GM23248 (cell line): ENCODE measurements at regions not wholly inside any gene's neighbourhood (a gene's known extent, or its start where the extent isn't known, plus 50 kb on each side); places are given as distances from the start of the nearest gene placed in this dataset.

Experiments used
- DNase-seq: peaks from one replicate; pipeline ENCODE4 v3.0.0-alpha.2; 2015
- H2AFZ ChIP-seq: fragments of 200-600 bp; sonication (generic); 2 replicates; pipeline ENCODE4 v1.6.1; 2016; ENCODE audit warnings: antibody characterized with exemption
- H3F3A ChIP-seq: fragments of 200-600 bp; sonication (generic); 2 replicates; pipeline ENCODE4 v1.6.1; 2016; ENCODE audit warnings: mild to moderate bottlenecking, antibody characterized with exemption, mixed run types; ENCODE audit not compliant: insufficient read depth
- H3K27ac ChIP-seq: fragments of 200-600 bp; sonication (generic); 2 replicates; pipeline ENCODE4 v1.5.1; 2016; ENCODE audit warnings: mild to moderate bottlenecking
- H3K27me3 ChIP-seq: fragments of 200-600 bp; sonication (generic); replicated peaks from 2 replicates; pipeline ENCODE4 v1.6.1; 2016; ENCODE audit warnings: mild to moderate bottlenecking; ENCODE audit not compliant: insufficient read depth
- H3K36me3 ChIP-seq: fragments of 200-600 bp; sonication (generic); 2 replicates; pipeline ENCODE4 v1.6.1; 2016; ENCODE audit warnings: low read depth, mild to moderate bottlenecking
- H3K4me1 ChIP-seq: fragments of 200-600 bp; sonication (generic); 2 replicates; pipeline ENCODE4 v1.6.1; 2016; ENCODE audit warnings: mild to moderate bottlenecking; ENCODE audit not compliant: insufficient read depth
- H3K4me2 ChIP-seq: fragments of 200-600 bp; sonication (generic); one replicate; pipeline ENCODE4 v1.6.1; 2016; ENCODE audit warnings: mild to moderate bottlenecking; ENCODE audit not compliant: unreplicated experiment
- H3K4me3 ChIP-seq: fragments of 200-600 bp; sonication (generic); 2 replicates; pipeline ENCODE4 v1.5.1; 2016; ENCODE audit warnings: mild to moderate bottlenecking
- H3K79me2 ChIP-seq: fragments of 200-600 bp; sonication (generic); 2 replicates; pipeline ENCODE4 v1.6.1; 2016; ENCODE audit warnings: mild to moderate bottlenecking; ENCODE audit not compliant: insufficient read depth
- H3K9ac ChIP-seq: fragments of 200-600 bp; sonication (generic); 2 replicates; pipeline ENCODE4 v1.6.1; 2016; ENCODE audit warnings: mild to moderate bottlenecking
- H3K9me2 ChIP-seq: fragments of 200-600 bp; sonication (generic); 2 replicates; pipeline ENCODE4 v1.6.1; 2016; ENCODE audit warnings: mixed run types, mild to moderate bottlenecking, moderate library complexity; ENCODE audit not compliant: insufficient read depth
- H3K9me3 ChIP-seq: fragments of 200-600 bp; sonication (generic); one replicate; pipeline ENCODE4 v1.6.1; 2017; ENCODE audit warnings: low read depth
- H4K20me1 ChIP-seq: fragments of 200-600 bp; sonication (generic); 2 replicates; pipeline ENCODE4 v1.6.0; 2016; ENCODE audit not compliant: insufficient read depth
- EZH2 ChIP-seq: fragments of 200-600 bp; sonication (generic); IDR thresholded peaks from 2 replicates; pipeline ENCODE4 v1.6.1; 2018; ENCODE audit warnings: antibody characterized with exemption, mild to moderate bottlenecking; ENCODE audit not compliant: insufficient read depth, poor library complexity, severe bottlenecking
- EZH2phosphoT487 ChIP-seq: fragments of 200-600 bp; sonication (generic); IDR thresholded peaks from 2 replicates; pipeline ENCODE4 v1.6.1; 2018; ENCODE audit warnings: antibody characterized with exemption, moderate library complexity, mild to moderate bottlenecking, low read depth; ENCODE audit not compliant: insufficient read depth
- WGBS, 2 experiments: methylation state at CpG; one replicate each; pipeline ENCODE4 v1.1.6; 2015 to 2017; ENCODE audit warnings: low lambda C conversion rate in 2 of 2, low coverage in 1 of 2; ENCODE audit errors: missing lambda C conversion rate in 2 of 2; 5-methylcytosine and 5-hydroxymethylcytosine counted together
- in situ Hi-C: fragments of 300-500 bp; cut with MboI; formaldehyde crosslinking; loops from 2 replicates; pipeline ENCODE4 v1.15.0; 2020

DNA sequence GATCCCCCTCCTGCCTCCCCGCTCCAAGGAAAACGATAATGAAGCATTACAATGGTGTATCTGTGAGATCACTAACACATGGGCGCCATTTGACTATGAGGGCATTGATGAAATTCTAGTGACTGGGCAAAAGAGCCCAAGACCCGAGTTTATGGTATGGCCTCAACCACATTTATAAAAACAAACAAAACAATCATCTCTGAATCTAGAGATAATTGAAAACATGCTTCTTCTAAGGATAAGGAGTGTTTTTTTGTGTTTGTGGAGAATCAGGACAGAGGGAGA is 100.9 kb upstream of the SEMA6A start:
- in situ Hi-C loops = no loop called here
- Histone ChIP-seq H3K4me3 (no peak overlapping the region), H3F3A (no peaks in the 10 kb centered on the region), H2AFZ (no peak overlapping the region), H3K36me3 (no peaks in the 10 kb centered on the region), H3K9ac (no peak overlapping the region), H3K9me2 (no peaks in the 10 kb centered on the region), H3K4me1 (no peaks in the 10 kb centered on the region), H3K9me3 (no peaks in the 10 kb centered on the region), H3K4me2 (no peak overlapping the region), H3K27me3 (no peaks in the 10 kb centered on the region), H3K79me2 (no peaks in the 10 kb centered on the region), H4K20me1 (no peaks in the 10 kb centered on the region), H3K27ac (no peak overlapping the region)
- DNase-seq = no peak
- TF ChIP-seq EZH2phosphoT487 (no peak), EZH2 (no peak)
- WGBS, 2 experiments = 32 to 33% methylated on average over 4 of the region's 4 CpGs

DNA sequence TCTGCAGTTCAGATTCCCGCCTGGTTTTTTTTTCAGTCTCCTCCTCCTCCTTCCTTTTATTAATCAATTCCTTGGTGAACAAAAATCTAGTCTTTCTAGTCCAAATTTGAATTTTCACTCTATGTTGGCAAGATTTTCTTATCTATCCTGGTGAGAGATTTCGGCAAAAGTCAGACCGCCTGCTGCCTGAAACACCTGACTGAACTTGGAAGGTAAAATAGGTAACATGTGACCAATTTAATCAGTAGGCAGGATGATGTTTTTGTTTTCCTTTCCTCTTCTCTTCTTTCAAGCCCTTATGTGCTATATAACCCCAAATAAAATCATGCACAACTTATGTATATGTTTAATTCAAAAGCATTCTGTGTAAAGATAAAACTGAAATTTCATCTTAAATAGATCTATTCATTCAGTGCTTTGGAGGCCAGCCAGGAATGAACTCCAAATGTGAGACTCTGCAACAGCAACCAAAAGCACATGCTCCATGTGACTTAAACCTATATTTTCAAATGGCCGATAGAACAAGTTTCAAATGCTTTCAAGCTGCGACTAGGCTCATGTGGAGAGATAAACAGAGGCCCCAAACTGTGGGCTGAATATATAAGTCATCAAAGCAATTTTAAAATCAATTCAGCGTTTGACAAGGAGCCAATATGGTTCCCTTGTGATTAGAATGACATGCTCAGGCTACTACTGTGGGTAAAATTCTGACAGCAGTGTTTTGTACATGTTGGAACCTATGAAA is 100.4 kb upstream of the SEMA6A start:
- in situ Hi-C loops = no loop called here
- no peaks in the 10 kb centered on the region for H3K9me3 ChIP-seq
- H2AFZ ChIP-seq = no peak overlapping the region
- H3K4me1 ChIP-seq = no peaks in the 10 kb centered on the region
- no peaks in the 10 kb centered on the region for H3K36me3 ChIP-seq
- 37 to 39% methylated on average over 6 of the region's 6 CpGs for WGBS, 2 experiments
- no peaks in the 10 kb centered on the region for H4K20me1 ChIP-seq
- no peak overlapping the region for H3K4me3 ChIP-seq
- H3K9me2 ChIP-seq = no peaks in the 10 kb centered on the region
- no peaks in the 10 kb centered on the region for H3K79me2 ChIP-seq
- no peak overlapping the region for H3K4me2 ChIP-seq
- TF ChIP-seq EZH2 = no peak
- TF ChIP-seq EZH2phosphoT487 = no peak
- no peak for DNase-seq
- H3K27me3 ChIP-seq = no peaks in the 10 kb centered on the region
- H3K9ac ChIP-seq = no peak overlapping the region
- no peaks in the 10 kb centered on the region for H3F3A ChIP-seq
- no peak overlapping the region for H3K27ac ChIP-seq

GRCh38 chr5:116673453-116673852 is 98.8 kb upstream of the SEMA6A start:
- TF ChIP-seq EZH2 (no peak), EZH2phosphoT487 (no peak)
- Histone ChIP-seq H3K9me2 (no peaks in the 10 kb centered on the region), H3K9me3 (no peaks in the 10 kb centered on the region), H3K4me1 (no peaks in the 10 kb centered on the region), H3K27ac (no peak overlapping the region), H3F3A (no peaks in the 10 kb centered on the region), H3K27me3 (no peaks in the 10 kb centered on the region), H3K36me3 (no peaks in the 10 kb centered on the region), H3K9ac (no peak overlapping the region), H3K4me3 (no peak overlapping the region), H3K79me2 (no peaks in the 10 kb centered on the region), H4K20me1 (no peaks in the 10 kb centered on the region), H3K4me2 (no peak overlapping the region), H2AFZ (no peak overlapping the region)
- no peak for DNase-seq
- WGBS, 2 experiments = 37 to 38% methylated on average over 2 of the region's 2 CpGs
- in situ Hi-C loops = no loop called here

- H3K27ac ChIP-seq = no peak overlapping the region
- no peak overlapping the region for H3K4me2 ChIP-seq
- no peak overlapping the region for H3K9ac ChIP-seq
- H4K20me1 ChIP-seq = no peaks in the 10 kb centered on the region
- TF ChIP-seq EZH2 (no peak), EZH2phosphoT487 (no peak)
- H3F3A ChIP-seq = no peaks in the 10 kb centered on the region
- in situ Hi-C loops = no loop called here
- H3K4me3 ChIP-seq = no peak overlapping the region
- H3K4me1 ChIP-seq = no peaks in the 10 kb centered on the region
- H3K79me2 ChIP-seq = no peaks in the 10 kb centered on the region
- H3K27me3 ChIP-seq = no peaks in the 10 kb centered on the region
- H3K9me2 ChIP-seq = no peaks in the 10 kb centered on the region
- no peaks in the 10 kb centered on the region for H3K9me3 ChIP-seq
- no peak for DNase-seq
- H3K36me3 ChIP-seq = no peaks in the 10 kb centered on the region
- no peak overlapping the region for H2AFZ ChIP-seq
These were observed 97.6 kb upstream of the SEMA6A start for GRCh38 chr5:116672203-116672602.

DNA sequence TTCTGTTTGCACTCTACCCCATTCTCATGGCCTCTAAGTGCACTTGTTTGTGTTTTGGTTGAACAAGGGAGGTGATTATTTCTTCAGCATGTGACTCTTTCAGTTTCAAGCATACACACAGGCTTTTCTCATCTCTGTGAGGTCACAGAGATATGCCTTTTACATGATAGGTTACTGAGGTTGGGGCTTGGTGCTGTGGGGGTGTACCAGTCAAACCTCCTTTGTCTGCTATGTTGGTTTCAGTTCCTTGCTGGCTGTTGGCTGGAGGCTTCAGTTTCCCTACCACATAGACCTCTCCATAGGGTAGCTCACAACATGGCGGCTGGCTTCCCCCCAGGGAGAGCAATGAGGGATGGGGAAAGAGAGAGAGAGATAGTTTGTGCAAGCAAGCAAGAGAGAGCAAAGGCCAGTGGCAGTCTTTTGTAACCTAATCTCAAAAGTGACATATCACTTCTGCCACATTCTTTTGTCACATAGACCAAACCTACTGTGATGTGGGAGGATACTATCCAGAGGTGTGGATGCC is 96.7 kb upstream of the SEMA6A start:
- DNase-seq = no peak
- H3K27me3 ChIP-seq = no peaks in the 10 kb centered on the region
- H3K4me3 ChIP-seq = no peak overlapping the region
- in situ Hi-C loops = no loop called here
- H3K79me2 ChIP-seq = no peaks in the 10 kb centered on the region
- no peak overlapping the region for H3K27ac ChIP-seq
- no peaks in the 10 kb centered on the region for H3K9me3 ChIP-seq
- no peaks in the 10 kb centered on the region for H4K20me1 ChIP-seq
- H3F3A ChIP-seq = no peaks in the 10 kb centered on the region
- TF ChIP-seq EZH2phosphoT487 = no peak
- no peak for TF ChIP-seq EZH2
- WGBS, 2 experiments = 36 to 57% methylated on average over 1 of the region's 1 CpG
- H3K9ac ChIP-seq = no peak overlapping the region
- H3K4me1 ChIP-seq = no peaks in the 10 kb centered on the region
- H3K4me2 ChIP-seq = no peak overlapping the region
- H3K36me3 ChIP-seq = no peaks in the 10 kb centered on the region
- H3K9me2 ChIP-seq = no peaks in the 10 kb centered on the region
- H2AFZ ChIP-seq = no peak overlapping the region
